ENCODE measurements at regions not wholly inside any gene's neighbourhood (a gene's known extent, or its start where the extent isn't known, plus 50 kb on each side); places are given as distances from the start of the nearest gene placed in this dataset.
"Not testable (repeated sequence)": the region's sequence is repeated elsewhere in the genome, so short reads cannot be mapped to it uniquely, and the experiment has no call there.

GRCh38 chr12:58090685-58091084 is 149.3 kb downstream of the ATP23 start:
- Mint-ChIP-seq H3K4me1 (no peaks in the 10 kb centered on the region), H3K4me3 (no peak overlapping the region), H3K27ac (no peak overlapping the region), H3K9me3 (no peaks in the 10 kb centered on the region), H3K36me3 (no peaks in the 10 kb centered on the region), H3K27me3 (peaks cover 15% of the 10 kb centered on the region)

DNA sequence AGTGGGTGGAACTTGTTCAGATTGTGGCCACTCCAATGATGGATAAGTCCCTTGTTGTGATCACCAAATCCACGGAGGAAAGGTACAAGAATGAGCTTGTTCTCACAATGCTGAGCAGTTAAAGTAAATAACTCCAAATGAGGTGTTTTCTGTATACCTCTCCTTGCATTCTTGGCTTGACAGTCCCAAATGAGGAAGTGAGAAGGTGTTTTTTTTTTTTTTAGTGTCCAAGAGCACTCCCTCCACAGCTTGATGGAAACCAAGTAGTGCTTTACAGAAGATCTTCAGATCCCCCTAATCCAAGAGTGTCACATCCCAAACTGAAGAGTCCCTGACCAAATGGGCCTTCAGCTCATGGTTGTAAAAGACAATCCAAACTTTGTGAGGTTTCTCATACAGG is 153.6 kb downstream of the ATP23 start:
- H3K36me3 Mint-ChIP-seq, result no peaks in the 10 kb centered on the region
- no peak overlapping the region for H3K27ac Mint-ChIP-seq
- H3K4me3 Mint-ChIP-seq, result no peak overlapping the region
- H3K27me3 Mint-ChIP-seq, result peaks cover 9% of the 10 kb centered on the region
- H3K4me1 Mint-ChIP-seq, result no peaks in the 10 kb centered on the region
- H3K9me3 Mint-ChIP-seq, result no peaks in the 10 kb centered on the region

DNA sequence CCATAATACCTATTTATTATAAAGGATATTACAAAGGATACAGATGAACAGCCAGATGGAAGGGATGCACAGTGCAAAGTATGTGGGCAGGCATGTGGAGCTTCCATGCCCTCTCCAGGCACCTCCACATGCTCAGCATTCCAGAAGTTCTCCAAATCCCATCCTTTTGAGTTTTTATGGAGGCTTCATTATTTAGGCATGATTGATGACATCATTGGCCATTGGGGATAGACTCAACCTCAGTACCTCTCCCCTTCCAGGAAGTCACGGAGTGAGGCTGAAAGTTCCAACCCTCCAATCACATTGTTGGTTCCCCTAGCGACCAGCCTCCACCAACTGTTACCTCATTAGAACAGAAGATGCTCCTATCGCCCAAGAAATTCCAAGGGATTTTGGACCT is 156.4 kb downstream of the ATP23 start:
- H3K36me3 Mint-ChIP-seq, result peaks cover 3% of the 10 kb centered on the region
- no peak overlapping the region for H3K4me3 Mint-ChIP-seq
- H3K27ac Mint-ChIP-seq, result no peak overlapping the region
- no peaks in the 10 kb centered on the region for H3K4me1 Mint-ChIP-seq
- peaks cover 9% of the 10 kb centered on the region for H3K27me3 Mint-ChIP-seq
- H3K9me3 Mint-ChIP-seq, result peaks cover 5% of the 10 kb centered on the region

GRCh38 chr12:58099476-58099875 is 158.1 kb downstream of the ATP23 start:
- Mint-ChIP-seq H3K36me3 (peaks cover 3% of the 10 kb centered on the region), H3K9me3 (peaks cover 5% of the 10 kb centered on the region), H3K27ac (no peak overlapping the region), H3K4me1 (no peaks in the 10 kb centered on the region), H3K27me3 (peaks cover 9% of the 10 kb centered on the region), H3K4me3 (no peak overlapping the region)

GRCh38 chr12:58104351-58104755 is 163.0 kb downstream of the ATP23 start:
- peaks cover 10% of the 10 kb centered on the region for H3K9me3 Mint-ChIP-seq
- no peak overlapping the region for H3K27ac Mint-ChIP-seq
- no peak overlapping the region for H3K4me3 Mint-ChIP-seq
- H3K36me3 Mint-ChIP-seq, result peaks cover 3% of the 10 kb centered on the region
- H3K4me1 Mint-ChIP-seq, result no peaks in the 10 kb centered on the region
- peaks cover 9% of the 10 kb centered on the region for H3K27me3 Mint-ChIP-seq

DNA sequence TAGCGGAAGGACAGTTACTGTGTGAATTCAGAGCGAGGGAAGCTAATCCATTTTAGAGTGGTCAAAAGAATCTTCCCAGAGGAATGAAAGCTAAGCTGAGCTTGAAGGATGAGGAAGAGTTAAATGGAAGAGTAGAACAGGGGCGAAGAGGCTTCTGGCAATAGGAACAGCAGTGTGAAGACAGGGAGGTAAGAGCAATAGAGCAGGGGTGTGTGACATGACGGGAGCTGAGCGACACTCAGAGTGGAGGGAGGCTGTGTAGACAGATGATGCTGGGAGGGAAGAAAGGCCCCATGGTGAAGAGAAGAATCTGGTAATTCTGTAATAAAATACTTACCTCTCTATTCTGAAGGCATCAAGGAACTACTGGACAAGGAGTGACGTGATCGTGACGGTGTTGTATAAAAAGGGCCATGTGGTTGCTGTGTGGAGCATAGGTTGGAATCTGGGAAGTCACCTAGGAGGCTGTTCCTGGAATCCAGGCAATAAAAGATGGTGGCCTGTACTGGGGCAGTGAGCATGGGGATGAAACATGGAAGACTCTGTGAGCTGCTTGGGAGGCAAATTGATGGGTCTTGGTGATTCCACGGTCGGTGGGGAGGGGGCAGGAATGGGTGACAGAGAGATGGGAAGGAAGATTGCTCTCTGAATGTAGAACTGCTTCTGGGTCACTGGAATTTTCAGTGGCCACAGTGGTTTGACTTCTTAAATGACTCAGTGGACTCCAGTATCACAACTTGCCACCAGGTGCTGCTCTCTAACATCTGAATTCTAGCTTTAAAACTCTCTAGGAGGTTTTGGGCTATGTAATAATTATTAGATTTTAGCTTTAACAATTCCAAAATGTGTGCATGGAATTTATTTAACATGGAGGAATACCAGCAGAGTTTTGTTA is 164.1 kb downstream of the ATP23 start:
- H3K4me3 Mint-ChIP-seq, result no peak overlapping the region
- H3K36me3 Mint-ChIP-seq, result peaks cover 3% of the 10 kb centered on the region
- no peak overlapping the region for H3K27ac Mint-ChIP-seq
- peaks cover 6% of the 10 kb centered on the region for H3K27me3 Mint-ChIP-seq
- no peaks in the 10 kb centered on the region for H3K4me1 Mint-ChIP-seq
- peaks cover 10% of the 10 kb centered on the region for H3K9me3 Mint-ChIP-seq

GRCh38 chr12:58106195-58106594 is 164.8 kb downstream of the ATP23 start:
- Mint-ChIP-seq H3K4me3 (no peak overlapping the region), H3K36me3 (peaks cover 3% of the 10 kb centered on the region), H3K27me3 (peaks cover 5% of the 10 kb centered on the region), H3K27ac (no peak overlapping the region), H3K4me1 (no peaks in the 10 kb centered on the region), H3K9me3 (peaks cover 9% of the 10 kb centered on the region)

DNA sequence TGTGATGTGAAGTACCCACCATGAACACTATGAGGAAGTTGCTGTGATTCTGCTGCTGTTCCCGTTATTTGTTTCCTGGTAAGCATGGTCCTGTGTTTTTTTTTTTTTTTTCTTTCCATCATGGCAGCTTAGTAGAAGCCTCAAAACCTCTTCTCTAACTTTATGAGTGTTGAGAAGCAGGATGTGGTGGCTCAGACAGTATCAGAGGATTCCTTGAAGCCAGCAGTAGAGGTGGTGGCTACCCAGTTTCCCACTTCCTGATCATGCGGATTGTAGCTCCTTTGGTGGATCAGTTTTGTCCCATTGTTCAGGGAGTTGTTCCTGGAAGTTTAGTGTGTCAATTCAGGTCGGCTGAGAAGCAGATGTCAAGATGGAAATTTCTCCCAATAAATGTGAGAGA is 175.8 kb downstream of the ATP23 start:
- no peaks in the 10 kb centered on the region for H3K36me3 Mint-ChIP-seq

DNA sequence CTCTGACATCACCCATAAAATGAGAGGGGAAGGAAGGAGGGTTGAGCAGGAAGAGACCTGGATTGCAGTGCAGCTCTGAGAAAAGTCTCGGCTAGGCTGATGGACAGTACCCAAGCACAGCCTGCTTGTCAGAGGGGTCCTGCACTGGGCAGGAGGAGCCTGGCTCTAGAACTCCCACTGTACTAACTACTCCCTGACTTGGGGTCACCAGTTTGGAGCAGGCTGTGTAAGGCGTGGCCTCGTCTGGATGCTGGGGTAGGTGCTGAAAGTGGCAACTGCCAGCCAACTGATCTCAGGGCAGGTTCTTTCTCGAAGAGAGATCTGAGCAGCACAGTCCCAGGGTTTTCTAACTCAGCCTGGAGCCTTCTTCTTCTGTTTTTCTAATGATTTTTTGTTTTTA is 176.3 kb downstream of the ATP23 start:
- no peaks in the 10 kb centered on the region for H3K36me3 Mint-ChIP-seq
- H3K27me3 Mint-ChIP-seq, result peaks cover 10% of the 10 kb centered on the region
- H3K4me3 Mint-ChIP-seq, result no peak overlapping the region
- no peak overlapping the region for H3K27ac Mint-ChIP-seq
- H3K4me1 Mint-ChIP-seq, result no peaks in the 10 kb centered on the region
- H3K9me3 Mint-ChIP-seq, result no peaks in the 10 kb centered on the region

More for the DNA sequence above, 175.8 kb downstream of the ATP23 start:
- no peaks in the 10 kb centered on the region for H3K4me1 Mint-ChIP-seq
- no peak overlapping the region for H3K27ac Mint-ChIP-seq
- H3K9me3 Mint-ChIP-seq, result no peaks in the 10 kb centered on the region
- peaks cover 10% of the 10 kb centered on the region for H3K27me3 Mint-ChIP-seq
- no peak overlapping the region for H3K4me3 Mint-ChIP-seq

GRCh38 chr12:58125761-58126160 is 184.4 kb downstream of the ATP23 start:
- H3K36me3 Mint-ChIP-seq, H3K4me1 Mint-ChIP-seq, H3K27me3 Mint-ChIP-seq, H3K4me3 Mint-ChIP-seq, H3K9me3 Mint-ChIP-seq, H3K27ac Mint-ChIP-seq: not testable (repeated sequence)

DNA sequence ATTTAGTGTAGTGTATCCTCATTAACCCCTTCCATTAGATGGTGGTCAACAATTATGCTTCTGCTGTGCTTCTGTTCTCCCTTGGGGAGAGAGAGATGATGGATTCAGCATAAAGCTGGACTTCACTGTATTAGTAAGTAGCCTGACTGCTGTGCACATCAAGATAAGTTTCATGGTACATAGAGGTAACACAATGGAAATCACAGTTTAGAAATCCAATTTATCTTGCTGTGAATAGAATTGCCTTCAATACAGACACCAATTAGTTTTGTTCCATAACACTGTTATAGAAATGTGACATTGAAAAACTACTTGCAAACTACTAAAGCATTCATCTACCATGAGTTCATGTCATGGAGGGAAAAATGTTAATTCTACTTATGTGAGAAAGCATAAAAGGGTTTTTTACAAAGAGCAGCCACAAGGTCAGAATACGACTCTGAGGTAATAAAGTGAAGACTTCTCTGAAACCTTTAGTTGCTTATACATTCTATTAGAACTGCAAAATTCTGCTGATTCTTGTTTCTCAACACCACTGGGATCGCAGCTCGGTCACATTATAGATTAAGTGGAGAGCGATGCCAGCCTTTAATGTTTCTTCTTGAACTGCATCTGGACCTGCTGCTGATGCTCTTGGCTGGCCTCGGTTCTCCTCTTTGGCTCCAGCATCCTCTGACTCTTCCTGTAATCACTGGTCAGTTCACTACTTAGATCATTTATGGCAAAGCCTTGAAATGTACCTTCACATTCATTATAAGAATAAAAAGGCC is 190.8 kb downstream of the ATP23 start:
- H3K4me1 Mint-ChIP-seq, result no peaks in the 10 kb centered on the region
- H3K36me3 Mint-ChIP-seq, result no peaks in the 10 kb centered on the region
- no peaks in the 10 kb centered on the region for H3K9me3 Mint-ChIP-seq
- H3K4me3 Mint-ChIP-seq, result no peak overlapping the region
- peaks cover 16% of the 10 kb centered on the region for H3K27me3 Mint-ChIP-seq
- no peak overlapping the region for H3K27ac Mint-ChIP-seq

- Mint-ChIP-seq H3K27ac (no peak overlapping the region), H3K27me3 (peaks cover 18% of the 10 kb centered on the region), H3K4me1 (no peaks in the 10 kb centered on the region), H3K9me3 (peaks cover 5% of the 10 kb centered on the region), H3K36me3 (no peaks in the 10 kb centered on the region), H3K4me3 (no peak overlapping the region)
These were observed 197.1 kb downstream of the ATP23 start for GRCh38 chr12:58138424-58138823.

DNA sequence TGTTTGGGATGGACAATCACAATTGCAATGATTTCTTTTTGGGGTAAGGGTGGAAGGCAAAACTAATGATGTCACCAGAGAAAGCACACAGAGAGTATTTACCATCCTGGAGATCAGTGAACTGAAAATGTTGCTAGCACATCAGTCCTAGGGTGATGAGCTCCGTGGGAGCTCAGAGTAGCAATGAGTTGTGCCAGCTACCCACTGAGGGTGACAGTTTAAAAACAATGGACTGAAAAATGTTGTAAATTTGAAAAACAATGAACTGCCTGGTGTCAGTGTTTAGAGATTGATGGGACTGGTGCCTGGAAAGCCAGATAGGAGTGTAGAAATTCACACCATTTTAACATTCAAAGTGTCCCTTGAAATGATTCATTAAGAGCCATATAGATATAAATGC is 198.5 kb downstream of the ATP23 start:
- H3K27ac Mint-ChIP-seq, result no peak overlapping the region
- no peak overlapping the region for H3K4me3 Mint-ChIP-seq
- H3K27me3 Mint-ChIP-seq, result peaks cover 20% of the 10 kb centered on the region
- H3K9me3 Mint-ChIP-seq, result peaks cover 5% of the 10 kb centered on the region
- H3K4me1 Mint-ChIP-seq, result no peaks in the 10 kb centered on the region
- H3K36me3 Mint-ChIP-seq, result no peaks in the 10 kb centered on the region

GRCh38 chr12:58140395-58140794 is 199.0 kb downstream of the ATP23 start:
- H3K4me3 Mint-ChIP-seq, result no peak overlapping the region
- no peak overlapping the region for H3K27ac Mint-ChIP-seq
- peaks cover 17% of the 10 kb centered on the region for H3K27me3 Mint-ChIP-seq
- peaks cover 5% of the 10 kb centered on the region for H3K9me3 Mint-ChIP-seq
- no peaks in the 10 kb centered on the region for H3K4me1 Mint-ChIP-seq
- peaks cover 2% of the 10 kb centered on the region for H3K36me3 Mint-ChIP-seq

- H3K4me3 Mint-ChIP-seq, result no peak overlapping the region
- H3K27me3 Mint-ChIP-seq, result peaks cover 9% of the 10 kb centered on the region
- H3K27ac Mint-ChIP-seq, result no peak overlapping the region
- H3K4me1 Mint-ChIP-seq, result no peaks in the 10 kb centered on the region
- peaks cover 13% of the 10 kb centered on the region for H3K9me3 Mint-ChIP-seq
- H3K36me3 Mint-ChIP-seq, result peaks cover 2% of the 10 kb centered on the region
These were observed 201.6 kb downstream of the ATP23 start for GRCh38 chr12:58142991-58143390.

- no peaks in the 10 kb centered on the region for H3K4me1 Mint-ChIP-seq
- H3K27me3 Mint-ChIP-seq, result peaks cover 8% of the 10 kb centered on the region
- H3K27ac Mint-ChIP-seq, result no peak overlapping the region
- H3K9me3 Mint-ChIP-seq, result peaks cover 10% of the 10 kb centered on the region
- H3K4me3 Mint-ChIP-seq, result no peak overlapping the region
- peaks cover 2% of the 10 kb centered on the region for H3K36me3 Mint-ChIP-seq
These were observed 202.2 kb downstream of the ATP23 start for GRCh38 chr12:58143498-58143995.

Data from activated naive CD4-positive, alpha-beta T cell treated with anti-CD3 and anti-CD28 coated beads, Interleukin-2, amount 50 U/mL, for 24 hours (primary cell).